Mesendoderm (in vitro differentiated cells): ENCODE measurements at regions not wholly inside any gene's neighbourhood (a gene's known extent, or its start where the extent isn't known, plus 50 kb on each side); places are given as distances from the start of the nearest gene placed in this dataset.
A peak's percentile ranks its signal among the peaks of the same experiment; 100 is the strongest.

ENCODE experiments used
- DNase-seq: peaks from one replicate; pipeline ENCODE4 v3.0.0; 2013
- H2AK5ac ChIP-seq: 2 replicates; pipeline ENCODE4 v1.6.1; 2013; ENCODE audit warnings: low read length, inconsistent platforms
- H2BK120ac ChIP-seq: 2 replicates; pipeline ENCODE4 v1.6.1; 2013; ENCODE audit warnings: low read depth, mild to moderate bottlenecking, low read length, moderate library complexity, mixed read lengths
- H2BK15ac ChIP-seq: replicated peaks from 2 replicates; pipeline ENCODE4 v1.6.1; 2013; ENCODE audit warnings: low read depth, mild to moderate bottlenecking, moderate library complexity
- H2BK5ac ChIP-seq: 2 replicates; pipeline ENCODE4 v1.6.1; 2013; ENCODE audit warnings: low read length, inconsistent platforms
- H3K18ac ChIP-seq: 2 replicates; pipeline ENCODE4 v1.6.1; 2013; ENCODE audit warnings: mild to moderate bottlenecking, low read length, mixed read lengths
- H3K23ac ChIP-seq: one replicate; pipeline ENCODE4 v1.6.1; 2013; ENCODE audit warnings: low read length
- H3K27ac ChIP-seq: 2 replicates; pipeline ENCODE4 v1.5.1; 2013; ENCODE audit warnings: low read depth, mild to moderate bottlenecking, inconsistent platforms, low read length, moderate library complexity
- H3K27me3 ChIP-seq: 2 replicates; pipeline ENCODE4 v1.6.1; 2013; ENCODE audit warnings: low read length, control low read depth, mild to moderate bottlenecking, inconsistent platforms; ENCODE audit not compliant: insufficient read depth, poor library complexity
- H3K36me3 ChIP-seq: 2 replicates; pipeline ENCODE4 v1.6.1; 2013; ENCODE audit warnings: low read length, inconsistent platforms; ENCODE audit not compliant: control insufficient read depth, insufficient read depth
- H3K4ac ChIP-seq: one replicate; pipeline ENCODE4 v1.6.1; 2013; ENCODE audit warnings: low read depth, mild to moderate bottlenecking, low read length, moderate library complexity
- H3K4me1 ChIP-seq: 2 replicates; pipeline ENCODE4 v1.6.1; 2013; ENCODE audit warnings: low read depth, low read length, inconsistent platforms; ENCODE audit not compliant: control insufficient read depth
- H3K4me2 ChIP-seq: 2 replicates; pipeline ENCODE4 v1.6.1; 2013; ENCODE audit warnings: low read length
- H3K4me3 ChIP-seq: 2 replicates; pipeline ENCODE4 v1.5.1; 2013; ENCODE audit warnings: mild to moderate bottlenecking, low read length
- H3K56ac ChIP-seq: one replicate; pipeline ENCODE4 v1.6.1; 2013; ENCODE audit warnings: low read length
- H3K79me1 ChIP-seq: 2 replicates; pipeline ENCODE4 v1.6.1; 2013; ENCODE audit warnings: low read length, inconsistent platforms
- H3K79me2 ChIP-seq: 2 replicates; pipeline ENCODE4 v1.6.1; 2013; ENCODE audit warnings: mild to moderate bottlenecking, low read length; ENCODE audit not compliant: control insufficient read depth, insufficient read depth
- H3K9ac ChIP-seq: 2 replicates; pipeline ENCODE4 v1.6.1; 2013; ENCODE audit warnings: low read length, inconsistent platforms
- H4K5ac ChIP-seq: one replicate; pipeline ENCODE4 v1.6.1; 2013; ENCODE audit warnings: low read length
- H4K8ac ChIP-seq: one replicate; pipeline ENCODE4 v1.6.1; 2013; ENCODE audit warnings: low read depth, mild to moderate bottlenecking, control low read depth, low read length, moderate library complexity
- WGBS: extraction: QIAGEN DNeasy Blood & Tissue Kit; methylation state at CpG from one replicate; pipeline ENCODE4 v1.1.7; 2013; ENCODE audit warnings: low lambda C conversion rate, missing lambda C conversion rate; ENCODE audit not compliant: insufficient coverage; ENCODE audit errors: extremely low coverage; 5-methylcytosine and 5-hydroxymethylcytosine counted together

GRCh38 chr16:49932434-49932833, 76.5 kb upstream of the ZNF423 start:
- no peak overlapping the region for H3K4me2 ChIP-seq
- no peak overlapping the region for H2AK5ac ChIP-seq
- H3K4me3 ChIP-seq: no peak overlapping the region
- no peak overlapping the region for H2BK5ac ChIP-seq
- no peak overlapping the region for H3K56ac ChIP-seq
- H3K9ac ChIP-seq: no peak overlapping the region
- no peak overlapping the region for H3K18ac ChIP-seq
- no peak overlapping the region for H2BK15ac ChIP-seq
- no peaks in the 10 kb centered on the region for H3K27me3 ChIP-seq
- no peaks in the 10 kb centered on the region for H3K79me1 ChIP-seq
- no peaks in the 10 kb centered on the region for H3K79me2 ChIP-seq
- DNase-seq: no peak
- H3K27ac ChIP-seq: no peak overlapping the region
- no peaks in the 10 kb centered on the region for H3K36me3 ChIP-seq
- H2BK120ac ChIP-seq: no peak overlapping the region
- H3K4me1 ChIP-seq: no peaks in the 10 kb centered on the region
- no CpG with 5 or more reads among the region's 8 CpGs for WGBS
- no peak overlapping the region for H3K4ac ChIP-seq
- no peak overlapping the region for H4K8ac ChIP-seq
- H4K5ac ChIP-seq: no peak overlapping the region
- H3K23ac ChIP-seq: no peak overlapping the region

GRCh38 chr16:49932946-49933345, 77.0 kb upstream of the ZNF423 start:
- Histone ChIP-seq H3K79me2 (no peaks in the 10 kb centered on the region), H3K4me1 (no peaks in the 10 kb centered on the region), H2BK15ac (no peak overlapping the region), H3K27me3 (no peaks in the 10 kb centered on the region), H3K4me3 (no peak overlapping the region), H3K36me3 (no peaks in the 10 kb centered on the region), H2AK5ac (no peak overlapping the region), H2BK120ac (no peak overlapping the region), H4K8ac (no peak overlapping the region), H2BK5ac (no peak overlapping the region), H3K9ac (no peak overlapping the region), H4K5ac (no peak overlapping the region), H3K79me1 (no peaks in the 10 kb centered on the region), H3K18ac (no peak overlapping the region), H3K56ac (no peak overlapping the region), H3K23ac (no peak overlapping the region), H3K27ac (no peak overlapping the region), H3K4me2 (no peak overlapping the region), H3K4ac (no peak overlapping the region)
- DNase-seq: peak; percentile 10
- WGBS: no CpG with 5 or more reads among the region's 4 CpGs

- Histone ChIP-seq H3K56ac (no peak overlapping the region), H4K8ac (no peak overlapping the region), H3K4ac (no peak overlapping the region), H3K27ac (no peak overlapping the region), H3K79me1 (no peaks in the 10 kb centered on the region), H2BK120ac (no peak overlapping the region), H3K79me2 (no peaks in the 10 kb centered on the region), H3K4me2 (no peak overlapping the region), H3K18ac (no peak overlapping the region), H3K36me3 (no peaks in the 10 kb centered on the region), H4K5ac (no peak overlapping the region), H3K9ac (no peak overlapping the region), H3K27me3 (no peaks in the 10 kb centered on the region), H3K4me3 (no peak overlapping the region), H3K23ac (no peak overlapping the region), H2BK15ac (no peak overlapping the region), H3K4me1 (no peaks in the 10 kb centered on the region), H2BK5ac (no peak overlapping the region), H2AK5ac (no peak overlapping the region)
- DNase-seq: no peak
- WGBS: no CpG with 5 or more reads among the region's 6 CpGs
These were observed 80.9 kb upstream of the ZNF423 start for GRCh38 chr16:49936791-49937190.

- Histone ChIP-seq H3K79me1 (no peaks in the 10 kb centered on the region), H3K27ac (no peak overlapping the region), H4K5ac (no peak overlapping the region), H3K56ac (no peak overlapping the region), H3K4ac (no peak overlapping the region), H3K18ac (no peak overlapping the region), H3K23ac (no peak overlapping the region), H3K4me3 (no peak overlapping the region), H3K4me1 (no peaks in the 10 kb centered on the region), H3K9ac (no peak overlapping the region), H2AK5ac (no peak overlapping the region), H3K36me3 (no peaks in the 10 kb centered on the region), H3K27me3 (no peaks in the 10 kb centered on the region), H4K8ac (no peak overlapping the region), H2BK5ac (no peak overlapping the region), H2BK120ac (no peak overlapping the region), H3K4me2 (no peak overlapping the region), H2BK15ac (no peak overlapping the region), H3K79me2 (no peaks in the 10 kb centered on the region)
- no CpG with 5 or more reads among the region's 7 CpGs for WGBS
- no peak for DNase-seq
These were observed 82.0 kb upstream of the ZNF423 start for GRCh38 chr16:49937886-49938285.

GRCh38 chr16:49939495-49939894, 83.6 kb upstream of the ZNF423 start:
- Histone ChIP-seq H3K27ac (no peak overlapping the region), H3K79me1 (no peaks in the 10 kb centered on the region), H3K56ac (no peak overlapping the region), H2BK120ac (no peak overlapping the region), H3K4me2 (no peak overlapping the region), H3K4ac (no peak overlapping the region), H3K4me3 (no peak overlapping the region), H3K23ac (no peak overlapping the region), H2AK5ac (no peak overlapping the region), H3K4me1 (no peaks in the 10 kb centered on the region), H4K5ac (no peak overlapping the region), H2BK15ac (no peak overlapping the region), H2BK5ac (no peak overlapping the region), H3K18ac (no peak overlapping the region), H4K8ac (no peak overlapping the region), H3K36me3 (no peaks in the 10 kb centered on the region), H3K9ac (no peak overlapping the region), H3K27me3 (no peaks in the 10 kb centered on the region), H3K79me2 (no peaks in the 10 kb centered on the region)
- WGBS: no CpG with 5 or more reads among the region's 2 CpGs
- no peak for DNase-seq

GRCh38 chr16:49940464-49941224, 84.4 kb upstream of the CNEP1R1 start:
- no peak for DNase-seq
- no peaks in the 10 kb centered on the region for H3K36me3 ChIP-seq

More at GRCh38 chr16:49940464-49941224, 84.4 kb upstream of the CNEP1R1 start:
- H2BK5ac ChIP-seq: no peak overlapping the region
- H3K18ac ChIP-seq: no peak overlapping the region
- no peak overlapping the region for H2BK15ac ChIP-seq
- H3K27me3 ChIP-seq: no peaks in the 10 kb centered on the region
- no peak overlapping the region for H3K27ac ChIP-seq
- no peak overlapping the region for H2AK5ac ChIP-seq
- no peak overlapping the region for H2BK120ac ChIP-seq
- H3K4ac ChIP-seq: no peak overlapping the region
- H4K8ac ChIP-seq: no peak overlapping the region
- no CpG with 5 or more reads among the region's 13 CpGs for WGBS
- no peak overlapping the region for H4K5ac ChIP-seq
- no peak overlapping the region for H3K4me2 ChIP-seq
- no peak overlapping the region for H3K56ac ChIP-seq
- H3K23ac ChIP-seq: no peak overlapping the region
- H3K79me1 ChIP-seq: no peaks in the 10 kb centered on the region
- H3K9ac ChIP-seq: no peak overlapping the region
- no peaks in the 10 kb centered on the region for H3K79me2 ChIP-seq
- no peaks in the 10 kb centered on the region for H3K4me1 ChIP-seq
- H3K4me3 ChIP-seq: no peak overlapping the region
